HAP-1 (cell line): ENCODE measurements at regions not wholly inside any gene's neighbourhood (a gene's known extent, or its start where the extent isn't known, plus 50 kb on each side); places are given as distances from the start of the nearest gene placed in this dataset.
A peak's percentile ranks its signal among the peaks of the same experiment; 100 is the strongest.
"Not testable (repeated sequence)": the region's sequence is repeated elsewhere in the genome, so short reads cannot be mapped to it uniquely, and the experiment has no call there.

Experiments
- DNase-seq, 2 experiments: peaks; one replicate each; pipeline ENCODE4 v3.0.0-alpha.2; 2016 to 2020; ENCODE audit warnings: low spot score in 2 of 2
- H3K27me3 ChIP-seq: fragments of 250-450 bp; sonication (Bioruptor Pico); 2 replicates; pipeline ENCODE4 v1.5.1; 2020; ENCODE audit warnings: low read depth, mild to moderate bottlenecking, moderate library complexity
- H3K36me3 ChIP-seq: fragments of 250-450 bp; sonication (Bioruptor Pico); replicated peaks from 2 replicates; pipeline ENCODE4 v1.5.1; 2020; ENCODE audit warnings: mild to moderate bottlenecking
- H3K4me1 ChIP-seq: fragments of 250-450 bp; sonication (Bioruptor Pico); 2 replicates; pipeline ENCODE4 v1.5.1; 2020; ENCODE audit warnings: mild to moderate bottlenecking
- H3K4me3 ChIP-seq: fragments of 250-450 bp; sonication (Bioruptor Pico); 2 replicates; pipeline ENCODE4 v1.5.1; 2020; ENCODE audit warnings: mild to moderate bottlenecking, moderate library complexity
- H3K9me3 ChIP-seq: fragments of 250-450 bp; sonication (Bioruptor Pico); 2 replicates; pipeline ENCODE4 v1.5.1; 2020; ENCODE audit warnings: mild to moderate bottlenecking, moderate library complexity
- in situ Hi-C: fragments of 300-500 bp; cut with MboI; formaldehyde crosslinking; loops from 3 replicates; pipeline ENCODE4 v1.14.3; 2020; ENCODE audit warnings: low sequenced_read_pairs, inconsistent platforms, mixed read lengths

- H3K9me3 ChIP-seq = no peaks in the 10 kb centered on the region
- peaks cover 4% of the 10 kb centered on the region; the same call in 1 of the 2 replicates for H3K4me1 ChIP-seq
- H3K27me3 ChIP-seq = peaks cover under 1% of the 10 kb centered on the region; the same call in 1 of the 2 replicates
- no peaks in the 10 kb centered on the region for H3K36me3 ChIP-seq
- in situ Hi-C loops = no loop called here
- H3K4me3 ChIP-seq = no peak overlapping the region
- no peak for DNase-seq
These were observed 219.8 kb upstream of the STXBP5 start for GRCh38 chr6:146984251-146984924.

- peaks cover 4% of the 10 kb centered on the region; the same call in 1 of the 2 replicates for H3K4me1 ChIP-seq
- no peaks in the 10 kb centered on the region for H3K27me3 ChIP-seq
- H3K36me3 ChIP-seq = no peaks in the 10 kb centered on the region
- H3K4me3 ChIP-seq = no peak overlapping the region
- in situ Hi-C loops = no loop called here
- no peaks in the 10 kb centered on the region for H3K9me3 ChIP-seq
- peak; percentile 30 to 34 for DNase-seq
These were observed 219.1 kb upstream of the STXBP5 start for GRCh38 chr6:146985111-146985510.

- H3K4me1 ChIP-seq = peaks cover 4% of the 10 kb centered on the region; the same call in 1 of the 2 replicates
- H3K27me3 ChIP-seq = no peaks in the 10 kb centered on the region
- H3K9me3 ChIP-seq = no peaks in the 10 kb centered on the region
- no peak for DNase-seq
- in situ Hi-C loops = no loop called here
- no peak overlapping the region for H3K4me3 ChIP-seq
- H3K36me3 ChIP-seq = no peaks in the 10 kb centered on the region
These were observed 218.3 kb upstream of the STXBP5 start for GRCh38 chr6:146985966-146986365.

- H3K4me3 ChIP-seq, H3K9me3 ChIP-seq, in situ Hi-C loops: not testable (repeated sequence)
These were observed 216.3 kb upstream of the STXBP5 start for GRCh38 chr6:146987938-146988337.

GRCh38 chr6:146989860-146990259, 214.4 kb upstream of the STXBP5 start:
- no peak for DNase-seq
- H3K4me3 ChIP-seq = no peak overlapping the region
- H3K4me1 ChIP-seq = peaks cover 4% of the 10 kb centered on the region; the same call in 1 of the 2 replicates
- H3K9me3 ChIP-seq = no peaks in the 10 kb centered on the region
- no peaks in the 10 kb centered on the region for H3K36me3 ChIP-seq
- in situ Hi-C loops = no loop called here
- no peaks in the 10 kb centered on the region for H3K27me3 ChIP-seq

More at GRCh38 chr6:146987938-146988337, 216.3 kb upstream of the STXBP5 start:
- not testable (repeated sequence) for H3K36me3 ChIP-seq, DNase-seq, H3K4me1 ChIP-seq, H3K27me3 ChIP-seq

- in situ Hi-C loops = no loop called here
- no peak overlapping the region for H3K4me3 ChIP-seq
- H3K27me3 ChIP-seq = no peaks in the 10 kb centered on the region
- no peaks in the 10 kb centered on the region for H3K36me3 ChIP-seq
- no peak for DNase-seq
- H3K4me1 ChIP-seq = peaks cover under 1% of the 10 kb centered on the region; the same call in 1 of the 2 replicates
- H3K9me3 ChIP-seq = no peaks in the 10 kb centered on the region
These were observed 213.9 kb upstream of the STXBP5 start for GRCh38 chr6:146990284-146990683.

GRCh38 chr6:146990821-146991798, 213.1 kb upstream of the STXBP5 start:
- in situ Hi-C loops = no loop called here
- no peaks in the 10 kb centered on the region for H3K9me3 ChIP-seq
- DNase-seq = no peak
- H3K4me3 ChIP-seq = no peak overlapping the region
- H3K36me3 ChIP-seq = no peaks in the 10 kb centered on the region
- H3K4me1 ChIP-seq = no peaks in the 10 kb centered on the region
- H3K27me3 ChIP-seq = no peaks in the 10 kb centered on the region

GRCh38 chr6:146997062-146997461, 207.2 kb upstream of the STXBP5 start:
- in situ Hi-C loops = no loop called here
- no peak for DNase-seq
- no peaks in the 10 kb centered on the region for H3K4me1 ChIP-seq

GRCh38 chr6:146999766-147000165, 204.5 kb upstream of the STXBP5 start:
- DNase-seq = no peak
- H3K9me3 ChIP-seq = no peaks in the 10 kb centered on the region
- in situ Hi-C loops = no loop called here

More at GRCh38 chr6:146997062-146997461, 207.2 kb upstream of the STXBP5 start:
- Histone ChIP-seq H3K9me3 (no peaks in the 10 kb centered on the region), H3K36me3 (no peaks in the 10 kb centered on the region), H3K27me3 (no peaks in the 10 kb centered on the region), H3K4me3 (no peak overlapping the region)

GRCh38 chr6:147000545-147001488, 203.4 kb upstream of the STXBP5 start:
- Histone ChIP-seq H3K9me3 (no peaks in the 10 kb centered on the region), H3K4me3 (no peak overlapping the region), H3K27me3 (no peaks in the 10 kb centered on the region), H3K4me1 (no peaks in the 10 kb centered on the region), H3K36me3 (no peaks in the 10 kb centered on the region)
- DNase-seq = no peak
- in situ Hi-C loops = no loop called here

More at GRCh38 chr6:146999766-147000165, 204.5 kb upstream of the STXBP5 start:
- no peaks in the 10 kb centered on the region for H3K27me3 ChIP-seq
- H3K4me3 ChIP-seq = no peak overlapping the region
- H3K36me3 ChIP-seq = no peaks in the 10 kb centered on the region
- no peaks in the 10 kb centered on the region for H3K4me1 ChIP-seq

- no peak for DNase-seq
- Histone ChIP-seq H3K27me3 (no peaks in the 10 kb centered on the region), H3K4me3 (no peak overlapping the region), H3K9me3 (no peaks in the 10 kb centered on the region), H3K4me1 (no peaks in the 10 kb centered on the region), H3K36me3 (no peaks in the 10 kb centered on the region)
- in situ Hi-C loops = no loop called here
These were observed 202.6 kb upstream of the STXBP5 start for GRCh38 chr6:147001621-147002020.

- Histone ChIP-seq H3K4me3 (no peak overlapping the region), H3K36me3 (no peaks in the 10 kb centered on the region), H3K4me1 (no peaks in the 10 kb centered on the region), H3K27me3 (no peaks in the 10 kb centered on the region), H3K9me3 (no peaks in the 10 kb centered on the region)
- in situ Hi-C loops = no loop called here
- DNase-seq = no peak
These were observed 201.0 kb upstream of the STXBP5 start for GRCh38 chr6:147003186-147003585.

- peak in 1 of 2 experiments; percentile 15 for DNase-seq
- H3K27me3 ChIP-seq = no peaks in the 10 kb centered on the region
- in situ Hi-C loops = no loop called here
These were observed 198.7 kb upstream of the STXBP5 start for GRCh38 chr6:147005499-147005898.

More at GRCh38 chr6:147005499-147005898, 198.7 kb upstream of the STXBP5 start:
- Histone ChIP-seq H3K4me1 (no peaks in the 10 kb centered on the region), H3K4me3 (no peak overlapping the region), H3K9me3 (no peaks in the 10 kb centered on the region), H3K36me3 (no peaks in the 10 kb centered on the region)
